ENCODE measurements at regions not wholly inside any gene's neighbourhood (a gene's known extent, or its start where the extent isn't known, plus 50 kb on each side); places are given as distances from the start of the nearest gene placed in this dataset.
"Not testable (repeated sequence)": the region's sequence is repeated elsewhere in the genome, so short reads cannot be mapped to it uniquely, and the experiment has no call there.

DNA sequence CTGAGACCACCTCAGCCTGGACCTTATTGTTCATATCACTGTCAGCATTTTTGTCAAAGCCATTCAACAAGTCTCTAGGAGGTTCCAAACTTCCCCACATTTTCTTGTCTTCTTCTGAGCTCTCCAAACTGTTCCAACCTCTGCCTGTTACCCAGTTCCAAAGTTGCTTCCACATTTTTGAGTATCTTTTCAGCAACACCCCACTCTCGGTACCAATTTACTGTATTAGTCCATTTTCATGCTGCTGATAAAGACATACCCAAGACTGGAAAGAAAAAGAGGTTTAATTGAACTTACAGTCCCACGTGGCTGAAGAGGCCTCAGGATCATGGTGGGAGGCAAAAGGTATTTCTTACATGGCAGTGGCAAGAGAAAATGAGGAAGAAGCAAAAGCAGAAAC is 111.5 kb upstream of the MDM1 start:
- TF ChIP-seq POLR2A (IDR thresholded peaks at IDR 0.05; ENCODE audit: low read length); GATA1 (IDR thresholded peaks at IDR 0.05; ENCODE audit: low read depth, low read length): not testable (repeated sequence)

Data from erythroblast (primary cell).